Caco-2 (cell line): ENCODE measurements at regions not wholly inside any gene's neighbourhood (a gene's known extent, or its start where the extent isn't known, plus 50 kb on each side); places are given as distances from the start of the nearest gene placed in this dataset.

Experiments
- BruUV-seq: library from RNA; stranded (reverse); fragments of 400-500 nt; replicated peaks from 2 replicates; lab custom pipeline; 2021; lab: Mats Ljungman, UMichigan
- CTCF ChIA-PET: fragments of 300-600 bp; sonication (Branson Sonifier 250); formaldehyde crosslinking; loops from one replicate; lab custom pipeline; 2022; ENCODE audit warnings: antibody characterized with exemption; lab: Charles Lee
- POLR2A ChIA-PET: fragments of 300-600 bp; sonication (Branson Sonifier 250); formaldehyde crosslinking; loops from one replicate; lab custom pipeline; 2022; ENCODE audit warnings: antibody characterized with exemption; lab: Charles Lee
- DNase-seq, 2 experiments: peaks; one replicate each; pipeline versions ENCODE4 v3.0.0 to v3.0.0-alpha.2; 2020 to 2022
- H3K27me3 ChIP-seq: replicated peaks from 2 replicates; pipeline ENCODE4 v1.6.0; 2011; ENCODE audit warnings: low read length; ENCODE audit not compliant: control insufficient read depth, insufficient read depth
- H3K36me3 ChIP-seq: 2 replicates; pipeline ENCODE4 v1.5.1; 2011; ENCODE audit warnings: low read length; ENCODE audit not compliant: control insufficient read depth, insufficient read depth
- H3K4me1 ChIP-seq: fragments of 250-450 bp; sonication (Bioruptor Pico); 2 replicates; pipeline ENCODE4 v1.5.1; 2020; ENCODE audit warnings: mild to moderate bottlenecking
- H3K4me3 ChIP-seq: 2 replicates; pipeline ENCODE4 v1.5.1; 2011; ENCODE audit warnings: low read depth, mild to moderate bottlenecking, control low read depth, low read length
- H3K9me3 ChIP-seq: fragments of 250-450 bp; sonication (Bioruptor Pico); 2 replicates; pipeline ENCODE4 v1.5.1; 2020; ENCODE audit warnings: mild to moderate bottlenecking, moderate library complexity
- H3K27ac Mint-ChIP-seq: one replicate; pipeline ENCODE4 v1.8.0; 2022; ENCODE audit warnings: mixed read lengths; ENCODE audit not compliant: unreplicated experiment
- H3K27me3 Mint-ChIP-seq: one replicate; pipeline ENCODE4 v1.8.0; 2022; ENCODE audit warnings: mixed read lengths; ENCODE audit not compliant: insufficient read depth, unreplicated experiment
- H3K36me3 Mint-ChIP-seq: one replicate; pipeline ENCODE4 v1.8.0; 2022; ENCODE audit warnings: mild to moderate bottlenecking, mixed read lengths; ENCODE audit not compliant: insufficient read depth, unreplicated experiment
- H3K4me1 Mint-ChIP-seq: one replicate; pipeline ENCODE4 v1.8.0; 2022; ENCODE audit warnings: low read depth, mixed read lengths; ENCODE audit not compliant: unreplicated experiment
- H3K4me3 Mint-ChIP-seq: one replicate; pipeline ENCODE4 v1.8.0; 2022; ENCODE audit warnings: mild to moderate bottlenecking, moderate library complexity, mixed read lengths; ENCODE audit not compliant: unreplicated experiment
- H3K9me3 Mint-ChIP-seq: one replicate; pipeline ENCODE4 v1.8.0; 2022; ENCODE audit warnings: mixed read lengths; ENCODE audit not compliant: unreplicated experiment
- intact Hi-C: fragments of 100-400 bp; cut with micrococcal nuclease; formaldehyde crosslinking; loops from one replicate; pipeline ENCODE4 v1.10.0; 2022; ENCODE audit not compliant: unreplicated experiment
- TF ChIP-seq, protein P1 (sequence below), 2 experiments: fragments of 200-600 bp in 1 of 2; IDR thresholded peaks; 1 replicate in 1 of 2; 2 replicates in 1 of 2; pipeline versions ENCODE4 v1.5.1 to v1.8.0; 2011 to 2022; ENCODE audit warnings: antibody characterized with exemption in 1 of 2, control low read depth in 1 of 2, inconsistent platforms in 1 of 2, low read depth in 1 of 2, low read length in 1 of 2, mild to moderate bottlenecking in 1 of 2, moderate library complexity in 1 of 2; ENCODE audit not compliant: insufficient read depth in 1 of 2, severe bottlenecking in 1 of 2, unreplicated experiment in 1 of 2

DNA sequence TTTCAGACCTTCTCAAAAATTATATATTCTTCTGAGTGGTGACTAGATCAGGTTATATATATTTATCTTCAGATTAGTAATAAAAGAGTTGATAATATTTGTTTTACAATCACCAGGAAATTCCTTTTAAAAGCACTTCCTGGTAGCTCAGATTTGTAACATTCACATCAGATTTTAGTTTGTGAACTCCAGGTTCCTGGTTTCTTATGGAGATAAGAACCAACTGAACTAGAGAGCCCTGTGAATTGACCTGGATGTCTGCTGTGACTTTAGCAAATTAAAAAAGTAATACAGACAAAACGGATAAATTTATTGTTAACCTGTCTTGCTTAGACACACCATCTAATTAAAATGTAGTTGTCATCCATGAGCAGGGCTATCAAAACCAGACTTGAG, 868.7 kb downstream of the BCL11A start:
- no peak overlapping the region for H3K4me3 ChIP-seq
- intact Hi-C loops = no loop called here
- BruUV-seq = no TSS peak

GRCh38 chr2:59684116-59684770, 869.2 kb downstream of the BCL11A start:
- CTCF ChIA-PET = no interaction called here
- Mint-ChIP-seq H3K4me1 (no peaks in the 10 kb centered on the region), H3K27me3 (no peaks in the 10 kb centered on the region), H3K36me3 (no peaks in the 10 kb centered on the region), H3K4me3 (no peak overlapping the region), H3K27ac (no peak overlapping the region), H3K9me3 (peaks cover 11% of the 10 kb centered on the region)
- intact Hi-C loops = no loop called here
- no peaks in the 10 kb centered on the region for H3K9me3 ChIP-seq
- no peak overlapping the region for H3K4me3 ChIP-seq
- TF ChIP-seq, protein P1, sequence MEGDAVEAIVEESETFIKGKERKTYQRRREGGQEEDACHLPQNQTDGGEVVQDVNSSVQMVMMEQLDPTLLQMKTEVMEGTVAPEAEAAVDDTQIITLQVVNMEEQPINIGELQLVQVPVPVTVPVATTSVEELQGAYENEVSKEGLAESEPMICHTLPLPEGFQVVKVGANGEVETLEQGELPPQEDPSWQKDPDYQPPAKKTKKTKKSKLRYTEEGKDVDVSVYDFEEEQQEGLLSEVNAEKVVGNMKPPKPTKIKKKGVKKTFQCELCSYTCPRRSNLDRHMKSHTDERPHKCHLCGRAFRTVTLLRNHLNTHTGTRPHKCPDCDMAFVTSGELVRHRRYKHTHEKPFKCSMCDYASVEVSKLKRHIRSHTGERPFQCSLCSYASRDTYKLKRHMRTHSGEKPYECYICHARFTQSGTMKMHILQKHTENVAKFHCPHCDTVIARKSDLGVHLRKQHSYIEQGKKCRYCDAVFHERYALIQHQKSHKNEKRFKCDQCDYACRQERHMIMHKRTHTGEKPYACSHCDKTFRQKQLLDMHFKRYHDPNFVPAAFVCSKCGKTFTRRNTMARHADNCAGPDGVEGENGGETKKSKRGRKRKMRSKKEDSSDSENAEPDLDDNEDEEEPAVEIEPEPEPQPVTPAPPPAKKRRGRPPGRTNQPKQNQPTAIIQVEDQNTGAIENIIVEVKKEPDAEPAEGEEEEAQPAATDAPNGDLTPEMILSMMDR (IDR thresholded peaks at IDR 0.05; ENCODE audit: insufficient read depth in 1 of 2, low read depth in 1 of 2, low read length in 1 of 2, severe bottlenecking in 1 of 2, unreplicated experiment in 1 of 2) = no peak
- no peaks in the 10 kb centered on the region for H3K27me3 ChIP-seq
- no peaks in the 10 kb centered on the region for H3K36me3 ChIP-seq
- DNase-seq = no peak
- POLR2A ChIA-PET = no interaction called here
- H3K4me1 ChIP-seq = no peaks in the 10 kb centered on the region
- BruUV-seq = no TSS peak

More for the DNA sequence above, 868.7 kb downstream of the BCL11A start:
- Mint-ChIP-seq H3K9me3 (peaks cover 11% of the 10 kb centered on the region), H3K27ac (no peak overlapping the region), H3K4me1 (no peaks in the 10 kb centered on the region), H3K4me3 (no peak overlapping the region), H3K36me3 (no peaks in the 10 kb centered on the region), H3K27me3 (no peaks in the 10 kb centered on the region)
- no peaks in the 10 kb centered on the region for H3K27me3 ChIP-seq
- ChIA-PET POLR2A (no interaction called here), CTCF (no interaction called here)
- H3K9me3 ChIP-seq = no peaks in the 10 kb centered on the region
- DNase-seq = no peak
- H3K4me1 ChIP-seq = no peaks in the 10 kb centered on the region
- H3K36me3 ChIP-seq = no peaks in the 10 kb centered on the region
- TF ChIP-seq, protein P1 (IDR thresholded peaks at IDR 0.05; ENCODE audit: insufficient read depth in 1 of 2, low read depth in 1 of 2, low read length in 1 of 2, severe bottlenecking in 1 of 2, unreplicated experiment in 1 of 2) = no peak

DNA sequence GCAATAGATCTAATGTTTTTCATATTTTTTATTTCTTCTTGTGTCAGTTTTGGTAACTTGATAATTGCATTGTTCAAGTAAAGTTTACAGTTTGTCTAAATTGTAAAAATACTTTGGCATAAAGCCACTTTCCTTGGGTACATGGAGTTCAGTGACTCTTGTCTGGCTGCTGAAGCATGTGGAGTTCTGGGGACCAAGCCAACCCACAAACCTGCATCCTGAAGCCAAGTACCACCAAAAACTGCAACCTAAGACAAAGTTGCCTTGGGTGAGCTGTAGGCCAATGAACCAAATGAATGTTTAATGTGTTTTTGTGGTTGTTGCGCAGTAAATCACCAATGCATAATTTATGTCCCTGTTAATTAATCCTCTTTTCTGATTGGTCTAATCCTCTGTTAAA, 872.6 kb downstream of the BCL11A start:
- Mint-ChIP-seq H3K27ac (no peak overlapping the region), H3K4me3 (no peak overlapping the region), H3K4me1 (no peaks in the 10 kb centered on the region), H3K36me3 (no peaks in the 10 kb centered on the region), H3K27me3 (no peaks in the 10 kb centered on the region), H3K9me3 (no peaks in the 10 kb centered on the region)
- H3K4me3 ChIP-seq = no peak overlapping the region
- ChIA-PET CTCF (no interaction called here), POLR2A (no interaction called here)
- no peaks in the 10 kb centered on the region for H3K27me3 ChIP-seq
- H3K36me3 ChIP-seq = no peaks in the 10 kb centered on the region
- no peaks in the 10 kb centered on the region for H3K9me3 ChIP-seq
- no peak for DNase-seq
- TF ChIP-seq, protein P1 (IDR thresholded peaks at IDR 0.05; ENCODE audit: insufficient read depth in 1 of 2, low read depth in 1 of 2, low read length in 1 of 2, severe bottlenecking in 1 of 2, unreplicated experiment in 1 of 2) = no peak
- intact Hi-C loops = no loop called here
- BruUV-seq = no TSS peak
- no peaks in the 10 kb centered on the region for H3K4me1 ChIP-seq
